Left forelimb (tissue), 1 donor: ENCODE measurements at regions not wholly inside any gene's neighbourhood (a gene's known extent, or its start where the extent isn't known, plus 50 kb on each side); places are given as distances from the start of the nearest gene placed in this dataset.

Experiments
- DNase-seq: peaks from one replicate; pipeline ENCODE4 v3.0.0-alpha.2; 2018; ENCODE audit warnings: low spot score

- no peak for DNase-seq
Measured at GRCh38 chr1:59150577-59151386, 146.1 kb upstream of the FGGY start.

- DNase-seq, result no peak
Measured at GRCh38 chr1:59151387-59151761, 145.5 kb upstream of the FGGY start.

GRCh38 chr1:59151860-59152259, 145.0 kb upstream of the FGGY start:
- no peak for DNase-seq

- DNase-seq, result no peak
Measured at GRCh38 chr1:59152511-59152910, 144.4 kb upstream of the FGGY start.

GRCh38 chr1:59154401-59154800, 142.5 kb upstream of the FGGY start:
- DNase-seq, result no peak

GRCh38 chr1:59155351-59155750, 141.5 kb upstream of the FGGY start:
- no peak for DNase-seq

- DNase-seq, result no peak
Measured at GRCh38 chr1:59156051-59156450, 140.8 kb upstream of the FGGY start.

- no peak for DNase-seq
Measured at GRCh38 chr1:59156526-59157199, 140.2 kb upstream of the FGGY start.

- DNase-seq, result no peak
Measured at GRCh38 chr1:59158321-59158720, 138.6 kb upstream of the FGGY start.

- DNase-seq, result no peak
Measured at GRCh38 chr1:59159557-59160203, 137.2 kb upstream of the FGGY start.

GRCh38 chr1:59161136-59161535, 135.8 kb upstream of the FGGY start:
- no peak for DNase-seq

GRCh38 chr1:59162665-59163064, 134.2 kb upstream of the FGGY start:
- no peak for DNase-seq

- DNase-seq, result no peak
Measured at GRCh38 chr1:59163268-59164092, 133.4 kb upstream of the FGGY start.

- DNase-seq, result no peak
Measured at GRCh38 chr1:59164371-59164770, 132.5 kb upstream of the FGGY start.

GRCh38 chr1:59165353-59165752, 131.5 kb upstream of the FGGY start:
- no peak for DNase-seq

- no peak for DNase-seq
Measured at GRCh38 chr1:59169703-59170102, 127.2 kb upstream of the FGGY start.

- no peak for DNase-seq
Measured at GRCh38 chr1:59170659-59171058, 126.2 kb upstream of the FGGY start.

GRCh38 chr1:59171788-59172187, 125.1 kb upstream of the FGGY start:
- DNase-seq, result no peak

- no peak for DNase-seq
Measured at GRCh38 chr1:59172693-59173092, 124.2 kb upstream of the FGGY start.

GRCh38 chr1:59173721-59174120, 123.2 kb upstream of the FGGY start:
- no peak for DNase-seq

GRCh38 chr1:59176471-59176870, 120.4 kb upstream of the FGGY start:
- DNase-seq, result no peak

GRCh38 chr1:59177756-59178155, 119.1 kb upstream of the FGGY start:
- no peak for DNase-seq
